GM12874 (cell line): ENCODE measurements at regions not wholly inside any gene's neighbourhood (a gene's known extent, or its start where the extent isn't known, plus 50 kb on each side); places are given as distances from the start of the nearest gene placed in this dataset.

Experiments
- TF ChIP-seq, protein P1 (sequence below): IDR thresholded peaks from 2 replicates; pipeline ENCODE4 v1.5.1; 2011; ENCODE audit warnings: low read depth, mild to moderate bottlenecking, control low read depth, low read length, moderate library complexity; ENCODE audit not compliant: insufficient read depth

DNA sequence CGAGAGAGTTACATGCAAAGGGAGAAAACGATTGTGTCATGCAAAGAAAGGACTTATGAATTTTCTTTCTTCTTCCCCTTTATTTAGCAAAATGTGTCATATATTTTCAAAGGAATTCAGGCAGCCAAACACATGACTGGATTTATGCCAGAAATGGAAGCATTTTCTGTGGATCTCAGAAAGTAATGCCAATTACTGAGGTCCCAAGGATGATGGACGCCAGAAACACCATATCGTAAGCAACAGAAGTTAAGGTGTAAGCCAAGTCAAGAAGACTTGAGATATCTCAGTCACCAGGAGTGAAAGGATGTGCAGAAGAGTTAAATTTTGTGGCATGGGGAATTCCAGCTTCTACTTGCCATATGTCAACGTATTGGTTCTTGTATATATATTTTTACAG lies 255.1 kb downstream of the GBA3 start:
- TF ChIP-seq, protein P1, sequence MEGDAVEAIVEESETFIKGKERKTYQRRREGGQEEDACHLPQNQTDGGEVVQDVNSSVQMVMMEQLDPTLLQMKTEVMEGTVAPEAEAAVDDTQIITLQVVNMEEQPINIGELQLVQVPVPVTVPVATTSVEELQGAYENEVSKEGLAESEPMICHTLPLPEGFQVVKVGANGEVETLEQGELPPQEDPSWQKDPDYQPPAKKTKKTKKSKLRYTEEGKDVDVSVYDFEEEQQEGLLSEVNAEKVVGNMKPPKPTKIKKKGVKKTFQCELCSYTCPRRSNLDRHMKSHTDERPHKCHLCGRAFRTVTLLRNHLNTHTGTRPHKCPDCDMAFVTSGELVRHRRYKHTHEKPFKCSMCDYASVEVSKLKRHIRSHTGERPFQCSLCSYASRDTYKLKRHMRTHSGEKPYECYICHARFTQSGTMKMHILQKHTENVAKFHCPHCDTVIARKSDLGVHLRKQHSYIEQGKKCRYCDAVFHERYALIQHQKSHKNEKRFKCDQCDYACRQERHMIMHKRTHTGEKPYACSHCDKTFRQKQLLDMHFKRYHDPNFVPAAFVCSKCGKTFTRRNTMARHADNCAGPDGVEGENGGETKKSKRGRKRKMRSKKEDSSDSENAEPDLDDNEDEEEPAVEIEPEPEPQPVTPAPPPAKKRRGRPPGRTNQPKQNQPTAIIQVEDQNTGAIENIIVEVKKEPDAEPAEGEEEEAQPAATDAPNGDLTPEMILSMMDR, result no peak

DNA sequence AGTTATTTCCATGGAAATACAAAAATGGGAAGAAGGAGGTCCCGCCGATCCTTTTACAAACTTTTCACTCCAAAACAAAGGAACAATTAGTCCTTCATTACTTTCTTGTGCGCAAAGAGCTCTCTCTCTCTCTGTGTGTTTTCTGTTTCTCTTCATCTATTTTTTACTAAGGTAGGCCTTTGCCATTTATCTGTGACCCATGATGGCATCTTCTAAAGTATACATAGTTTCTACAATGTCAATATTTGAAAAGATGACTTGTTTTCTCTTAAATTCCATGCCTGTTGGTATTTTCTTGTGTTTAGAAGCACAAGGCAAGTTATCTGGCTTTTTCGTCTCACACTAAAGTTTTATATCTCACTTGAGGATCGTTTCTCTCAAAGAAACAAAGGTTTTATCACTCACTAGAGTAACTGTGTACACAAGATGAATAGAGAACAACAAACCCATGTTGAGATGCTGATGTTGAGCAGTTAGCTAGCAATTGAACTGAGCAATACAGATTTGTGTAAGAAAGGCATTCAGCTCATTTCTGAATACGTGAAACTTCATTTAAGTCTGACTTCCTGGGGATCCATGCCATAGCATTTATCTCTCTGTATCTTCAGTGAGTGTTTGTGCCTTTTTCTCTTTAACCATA lies 250.3 kb downstream of the GBA3 start:
- TF ChIP-seq, protein P1, result no peak

DNA sequence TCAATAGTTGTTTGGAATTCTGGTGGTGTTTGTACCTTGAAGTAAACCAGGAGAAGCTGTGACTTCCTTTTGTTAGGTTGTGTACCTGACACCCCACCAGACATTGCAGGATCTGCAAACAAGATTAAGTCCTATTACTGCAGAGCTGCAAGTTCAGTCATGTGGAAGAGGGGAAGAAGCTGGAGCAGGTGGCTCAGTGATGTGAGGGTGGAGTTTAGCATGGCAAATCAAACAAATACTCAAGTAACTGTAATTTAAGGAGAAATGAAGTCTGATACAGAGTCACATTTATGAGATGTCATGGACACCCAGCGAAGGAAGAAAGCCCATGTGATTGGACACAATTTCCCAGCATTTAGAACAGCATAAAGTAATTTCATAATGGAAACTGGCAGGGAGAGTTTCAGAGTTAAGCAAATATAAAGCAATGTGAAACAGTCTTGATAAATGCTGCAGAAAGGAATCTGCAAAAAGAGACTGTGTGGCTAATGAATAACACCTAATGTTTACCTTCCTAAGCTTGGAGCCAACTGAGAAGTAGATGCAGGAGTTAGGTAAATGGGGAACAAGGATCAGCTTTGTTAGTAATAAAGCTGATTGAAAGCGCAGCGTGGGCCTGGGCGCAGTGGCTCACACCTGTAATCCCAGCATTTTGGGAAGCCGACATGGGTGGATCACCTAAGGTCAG lies 249.1 kb downstream of the GBA3 start:
- TF ChIP-seq, protein P1, result no peak

DNA sequence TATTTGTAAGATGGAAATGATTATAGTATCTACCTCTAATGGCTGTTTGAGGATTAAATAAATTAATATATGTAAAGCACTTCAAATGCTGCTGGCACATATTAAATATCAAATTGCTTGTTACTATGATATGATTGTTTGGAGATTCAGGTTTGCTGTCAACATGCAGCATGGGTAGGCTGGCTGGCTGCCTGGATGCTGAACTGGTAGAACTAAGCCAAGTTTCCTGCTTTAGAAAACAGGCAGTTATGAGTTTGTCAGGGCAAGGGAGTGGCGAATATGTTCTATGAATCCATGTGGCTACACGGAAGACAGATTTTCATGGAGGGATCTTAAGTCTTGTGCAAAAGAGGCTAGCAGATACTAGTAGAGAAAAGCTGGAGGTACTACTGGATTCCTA lies 239.6 kb downstream of the GBA3 start:
- TF ChIP-seq, protein P1, result no peak

DNA sequence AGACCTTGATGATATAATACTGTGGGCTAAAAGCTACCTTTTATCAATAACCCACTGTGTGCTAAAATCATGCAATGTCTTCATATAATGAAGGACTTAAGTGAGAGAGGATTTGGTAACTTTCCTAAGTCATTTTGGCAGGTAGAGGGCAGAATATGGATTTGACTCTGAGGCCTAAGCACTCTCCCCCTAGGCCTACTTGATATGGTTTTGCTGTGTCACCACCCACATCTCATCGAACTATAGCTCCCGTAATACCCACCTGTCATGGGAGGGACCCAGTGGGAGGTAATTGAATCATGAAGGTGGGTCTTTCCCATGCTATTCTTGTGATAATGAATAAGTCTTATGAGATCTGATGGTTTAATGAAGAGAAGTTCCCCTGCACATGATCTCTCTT lies 229.7 kb downstream of the GBA3 start:
- TF ChIP-seq, protein P1, result no peak

DNA sequence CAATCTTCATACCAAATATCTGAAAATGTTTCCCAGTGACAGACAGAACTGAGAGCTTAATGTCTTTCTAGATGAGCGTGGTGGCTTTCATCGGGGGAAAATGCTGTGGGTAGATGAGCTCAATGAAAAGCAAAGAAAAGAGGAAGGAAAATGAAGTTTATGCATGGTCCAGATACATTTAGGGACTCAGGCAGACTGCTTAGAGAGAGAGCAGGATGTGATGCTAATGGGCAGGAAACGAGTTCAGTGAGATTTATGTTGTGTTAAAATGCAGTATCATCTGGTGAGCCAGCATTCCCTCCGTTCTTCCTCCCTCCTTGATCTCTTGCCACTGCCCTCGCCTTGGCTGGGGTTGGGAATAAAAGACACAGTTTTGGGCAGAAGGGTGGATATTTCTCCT lies 229.2 kb downstream of the GBA3 start:
- TF ChIP-seq, protein P1, result no peak

DNA sequence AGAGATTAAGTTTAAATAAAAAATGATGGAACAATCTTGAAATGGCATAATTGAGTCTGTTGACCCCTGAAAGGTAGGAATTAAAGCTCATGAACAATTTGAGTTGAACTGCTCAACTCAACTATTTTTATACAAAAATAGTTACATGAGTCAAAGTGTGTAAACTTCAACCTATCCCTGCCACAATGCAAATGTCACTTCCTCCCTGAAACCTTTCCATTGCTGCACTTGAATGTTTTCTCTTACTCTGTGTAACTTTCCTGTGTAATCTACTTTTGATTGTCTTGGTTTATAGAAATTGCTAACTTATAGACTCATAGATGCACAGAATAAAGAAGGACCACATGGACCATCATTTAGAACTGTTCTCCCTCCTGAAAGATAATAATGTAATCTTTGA lies 218.5 kb downstream of the GBA3 start:
- TF ChIP-seq, protein P1, result no peak
